H1 (cell line): ENCODE measurements at regions not wholly inside any gene's neighbourhood (a gene's known extent, or its start where the extent isn't known, plus 50 kb on each side); places are given as distances from the start of the nearest gene placed in this dataset.

ENCODE experiments used
- CTCF ChIA-PET: fragments of 300-600 bp; sonication (Branson Sonifier 250); formaldehyde crosslinking; loops from one replicate; lab custom pipeline; 2021; ENCODE audit not compliant: partially characterized antibody; lab: Charles Lee
- POLR2A ChIA-PET: fragments of 300-600 bp; sonication (Branson Sonifier 250); formaldehyde crosslinking; loops from one replicate; lab custom pipeline; 2021; ENCODE audit warnings: inconsistent platforms; ENCODE audit not compliant: partially characterized antibody; lab: Charles Lee
- DNase-seq, 2 experiments: peaks; one replicate each; pipeline versions ENCODE4 v3.0.0 to v3.0.0-alpha.2; 2010 to 2022; ENCODE audit warnings: low spot score in 2 of 2, low read depth in 1 of 2, mixed read lengths in 1 of 2
- FAIRE-seq: peaks from 2 replicates; lab custom pipeline; 2011; peaks lifted over from hg19 to GRCh38; lab: Jason Lieb, UNC
- H2AFZ ChIP-seq: 2 replicates; pipeline ENCODE4 v1.8.1; 2012; ENCODE audit warnings: low read length, inconsistent platforms
- H2AK5ac ChIP-seq: 2 replicates; pipeline ENCODE4 v1.6.1; 2013; ENCODE audit warnings: low read depth, low read length
- H2BK120ac ChIP-seq: replicated peaks from 2 replicates; pipeline ENCODE3; 2013; ENCODE audit warnings: low read depth, low read length, inconsistent platforms
- H2BK12ac ChIP-seq: 2 replicates; pipeline ENCODE4 v1.6.1; 2013; ENCODE audit warnings: low read depth, low read length
- H2BK15ac ChIP-seq: 2 replicates; pipeline ENCODE4 v1.6.1; 2013; ENCODE audit warnings: low read length
- H2BK20ac ChIP-seq: 2 replicates; pipeline ENCODE4 v1.6.1; 2013; ENCODE audit warnings: low read length
- H2BK5ac ChIP-seq: 2 replicates; pipeline ENCODE4 v1.6.1; 2013; ENCODE audit warnings: low read depth, low read length
- H3K14ac ChIP-seq: 2 replicates; pipeline ENCODE4 v1.6.1; 2013; ENCODE audit warnings: inconsistent platforms; ENCODE audit not compliant: insufficient read length
- H3K18ac ChIP-seq: 2 replicates; pipeline ENCODE4 v1.6.1; 2013; ENCODE audit warnings: low read length; ENCODE audit errors: extremely low read depth
- H3K23ac ChIP-seq: 2 replicates; pipeline ENCODE4 v1.6.1; 2013; ENCODE audit warnings: inconsistent platforms; ENCODE audit not compliant: insufficient read length
- H3K23me2 ChIP-seq: 2 replicates; pipeline ENCODE4 v1.6.1; 2013; ENCODE audit warnings: low read depth, low read length
- H3K27ac ChIP-seq: 2 replicates; pipeline ENCODE4 v1.6.1; 2011; ENCODE audit warnings: low read depth, low read length, inconsistent platforms
- H3K27me3 ChIP-seq, 4 experiments: replicated peaks in 1 of 4; 1 replicate in 1 of 4; 2 replicates in 3 of 4; pipeline versions ENCODE4 v1.6.1 to v1.8.1; 2011 to 2013; ENCODE audit warnings: low read length in 3 of 4, mild to moderate bottlenecking in 3 of 4, inconsistent platforms in 2 of 4, mixed read lengths in 2 of 4, moderate library complexity in 1 of 4; ENCODE audit not compliant: control insufficient read depth in 3 of 4, insufficient read depth in 3 of 4; ENCODE audit errors: extremely low read depth in 1 of 4
- H3K36me3 ChIP-seq, 4 experiments: 2 replicates each; pipeline versions ENCODE4 v1.6.1 to v1.8.1; 2011 to 2013; ENCODE audit warnings: mild to moderate bottlenecking in 4 of 4, low read length in 3 of 4, moderate library complexity in 2 of 4, control low read depth in 1 of 4, inconsistent platforms in 1 of 4; ENCODE audit not compliant: insufficient read depth in 4 of 4, control insufficient read depth in 2 of 4
- H3K4ac ChIP-seq: replicated peaks from 2 replicates; pipeline ENCODE3; 2013; ENCODE audit warnings: low read length, low read depth, mixed read lengths, inconsistent platforms; ENCODE audit not compliant: insufficient read length
- H3K4me1 ChIP-seq, 4 experiments: replicated peaks in 1 of 4; 1 replicate in 1 of 4; 2 replicates in 3 of 4; pipeline versions ENCODE4 v1.6.1 to v1.8.1; 2011 to 2013; ENCODE audit warnings: low read length in 3 of 4, inconsistent platforms in 2 of 4, mixed read lengths in 1 of 4; ENCODE audit not compliant: insufficient read depth in 4 of 4, control insufficient read depth in 3 of 4
- H3K4me2 ChIP-seq, 2 experiments: 2 replicates each; pipeline versions ENCODE4 v1.6.1 to v1.8.1; 2011 to 2013; ENCODE audit warnings: low read depth in 2 of 2, low read length in 2 of 2, control low read depth in 1 of 2, inconsistent platforms in 1 of 2, mild to moderate bottlenecking in 1 of 2; ENCODE audit not compliant: insufficient read depth in 1 of 2
- H3K4me3 ChIP-seq, 4 experiments: fragments of 200-600, 300-600 bp in 1 of 4; sonication (generic), shearing (Covaris generic), sonication (Bioruptor Twin) in 1 of 4; 2 replicates each; pipeline versions ENCODE4 v1.5.1 to v1.8.1; 2011 to 2016; ENCODE audit warnings: low read length in 4 of 4, low read depth in 3 of 4, control low read depth in 2 of 4, inconsistent platforms in 2 of 4, mild to moderate bottlenecking in 2 of 4, mixed read lengths in 1 of 4, moderate library complexity in 1 of 4; ENCODE audit not compliant: insufficient read depth in 2 of 4; ENCODE audit errors: extremely low read depth in 1 of 4
- H3K56ac ChIP-seq: replicated peaks from 2 replicates; pipeline ENCODE3; 2013; ENCODE audit warnings: low read depth, mild to moderate bottlenecking, mixed read lengths, low read length, inconsistent platforms; ENCODE audit not compliant: insufficient read length
- H3K79me1 ChIP-seq: 2 replicates; pipeline ENCODE4 v1.6.1; 2013; ENCODE audit warnings: low read depth, low read length, control low read depth
- H3K79me2 ChIP-seq, 2 experiments: 2 replicates each; pipeline versions ENCODE4 v1.6.1 to v1.8.1; 2012 to 2013; ENCODE audit warnings: low read length in 2 of 2, mild to moderate bottlenecking in 2 of 2, inconsistent platforms in 1 of 2; ENCODE audit not compliant: insufficient read depth in 2 of 2, control insufficient read depth in 1 of 2
- H3K9ac ChIP-seq, 4 experiments: replicated peaks in 1 of 4; 1 replicate in 1 of 4; 2 replicates in 3 of 4; pipeline versions ENCODE4 v1.6.1 to v1.8.1; 2011 to 2013; ENCODE audit warnings: low read depth in 3 of 4, low read length in 3 of 4, control low read depth in 2 of 4, mild to moderate bottlenecking in 2 of 4, moderate library complexity in 2 of 4, inconsistent platforms in 1 of 4; ENCODE audit errors: extremely low read depth in 1 of 4
- H3K9me3 ChIP-seq, 2 experiments: 2 replicates each; pipeline versions ENCODE4 v1.6.1 to v1.8.1; 2012 to 2013; ENCODE audit warnings: mild to moderate bottlenecking in 2 of 2, moderate library complexity in 2 of 2, control low read depth in 1 of 2, inconsistent platforms in 1 of 2, low read depth in 1 of 2, low read length in 1 of 2, mixed read lengths in 1 of 2; ENCODE audit not compliant: insufficient read depth in 2 of 2
- H4K20me1 ChIP-seq, 2 experiments: replicated peaks in 1 of 2; 2 replicates each; pipeline versions ENCODE3 to v1.8.1; 2011 to 2013; ENCODE audit warnings: inconsistent platforms in 2 of 2, low read length in 2 of 2, mild to moderate bottlenecking in 1 of 2; ENCODE audit not compliant: insufficient read depth in 2 of 2, control insufficient read depth in 1 of 2
- H4K5ac ChIP-seq: 2 replicates; pipeline ENCODE4 v1.6.1; 2013; ENCODE audit warnings: low read length, low read depth, mixed read lengths, inconsistent platforms; ENCODE audit not compliant: insufficient read length
- H4K8ac ChIP-seq: 2 replicates; pipeline ENCODE4 v1.8.0; 2013; ENCODE audit warnings: mild to moderate bottlenecking, moderate library complexity, low read length, inconsistent platforms; ENCODE audit not compliant: insufficient read depth; ENCODE audit errors: extremely low read depth
- H4K91ac ChIP-seq: replicated peaks from 2 replicates; pipeline ENCODE3; 2013; ENCODE audit warnings: low read length, mixed read lengths, inconsistent platforms; ENCODE audit not compliant: insufficient read length
- CBX8 ChIP-seq: fragments of 300-800, 300-1000 bp; sonication (generic); IDR thresholded peaks from 2 replicates; pipeline ENCODE4 v1.7.1; 2016; ENCODE audit warnings: low read depth, low read length, borderline replicate concordance
- CREB1 ChIP-seq: IDR thresholded peaks from 2 replicates; pipeline ENCODE4 v1.6.1; 2012; ENCODE audit warnings: inconsistent platforms
- CTBP2 ChIP-seq: IDR thresholded peaks from 2 replicates; pipeline ENCODE4 v1.7.0; 2011; ENCODE audit warnings: borderline replicate concordance, mild to moderate bottlenecking, moderate library complexity, mixed read lengths, low read length; ENCODE audit not compliant: insufficient read depth, insufficient read length
- EP300 ChIP-seq, 2 experiments: IDR thresholded peaks; 1 replicate in 1 of 2; 2 replicates in 1 of 2; pipeline ENCODE4 v1.6.1; 2011 to 2012; ENCODE audit warnings: low read depth in 2 of 2, low read length in 2 of 2, mild to moderate bottlenecking in 2 of 2, borderline replicate concordance in 1 of 2, inconsistent platforms in 1 of 2, moderate library complexity in 1 of 2
- RAD21 ChIP-seq, 2 experiments: IDR thresholded peaks in 1 of 2; conservative IDR thresholded peaks in 1 of 2; 2 replicates each; pipeline ENCODE4 v1.6.1; 2011; ENCODE audit warnings: low read depth in 2 of 2, low read length in 2 of 2, improper control_type of control experiment in 1 of 2, inconsistent platforms in 1 of 2, mild to moderate bottlenecking in 1 of 2, moderate library complexity in 1 of 2
- SAP30 ChIP-seq: fragments of 300-600 bp; sonication (generic); IDR thresholded peaks from 2 replicates; pipeline ENCODE4 v1.7.1; 2012; ENCODE audit warnings: low read length, moderate library complexity, mild to moderate bottlenecking, inconsistent platforms; ENCODE audit not compliant: insufficient read depth, insufficient replicate concordance
- SIX5 ChIP-seq: IDR thresholded peaks from 2 replicates; pipeline ENCODE4 v1.6.1; 2011; ENCODE audit warnings: mild to moderate bottlenecking, low read depth, low read length
- ZNF274 ChIP-seq: IDR thresholded peaks from 2 replicates; pipeline ENCODE4 v1.7.0; 2012; ENCODE audit warnings: low read length, borderline replicate concordance; ENCODE audit errors: extremely low read depth
- WGBS, 2 experiments: shearing (Covaris generic) in 1 of 2; methylation state at CpG; one replicate each; pipeline versions ENCODE4 v1.1.6 to v1.1.7; 2013 to 2015; ENCODE audit warnings: low lambda C conversion rate in 2 of 2, mixed read lengths in 2 of 2, inconsistent platforms in 1 of 2, low coverage in 1 of 2, missing lambda C conversion rate in 1 of 2; ENCODE audit not compliant: insufficient replicate concordance in 2 of 2, insufficient coverage in 1 of 2, insufficient read length in 1 of 2; ENCODE audit errors: extremely low coverage in 1 of 2, missing lambda C conversion rate in 1 of 2; 5-methylcytosine and 5-hydroxymethylcytosine counted together

DNA sequence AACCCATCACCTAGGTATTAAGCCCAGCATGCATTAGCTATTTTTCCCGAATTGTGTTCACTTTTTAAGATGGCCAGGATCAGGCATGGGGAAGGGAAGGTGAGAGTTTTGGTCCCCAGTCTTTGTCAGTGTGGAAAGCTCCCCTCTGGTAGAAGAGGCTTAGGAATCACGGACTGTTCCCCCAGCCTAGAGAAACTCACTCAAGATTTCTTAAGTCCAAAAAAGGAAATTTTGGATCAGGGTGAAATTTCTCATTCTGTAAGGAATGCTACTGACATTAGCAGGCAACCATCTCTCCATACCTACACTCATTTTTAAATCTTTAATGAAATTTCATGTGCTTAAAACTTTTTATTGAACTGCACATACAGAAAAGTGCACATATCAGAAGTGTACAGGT lies 70.3 kb upstream of the GALNT15 start:
- H2BK120ac ChIP-seq = no peak overlapping the region
- no peak overlapping the region for H2AK5ac ChIP-seq
- H2BK15ac ChIP-seq = no peak overlapping the region
- no peak overlapping the region for H4K5ac ChIP-seq
- DNase-seq (no peak), FAIRE-seq (no peak)
- H3K23ac ChIP-seq = no peak overlapping the region
- no peak overlapping the region for H2BK5ac ChIP-seq
- ChIA-PET POLR2A (no interaction called here), CTCF (interaction anchor here (0.9 kb wide), 1 partner anchor 96 kb away, joined by 4 read pairs; no protein-coding TSS in a partner anchor)
- no peaks in the 10 kb centered on the region for H3K23me2 ChIP-seq
- no peak overlapping the region for H3K56ac ChIP-seq
- no peak for TF ChIP-seq EP300 (IDR thresholded peaks at IDR 0.05; ENCODE audit: borderline replicate concordance in 1 of 2, low read depth in 2 of 2, low read length in 2 of 2)
- TF ChIP-seq ZNF274 = no peak
- no peak for TF ChIP-seq CREB1
- TF ChIP-seq RAD21 (IDR thresholded peaks at IDR 0.05 in 1 of 2, conservative IDR thresholded peaks at IDR 0.05 in 1 of 2; ENCODE audit: low read depth in 2 of 2, low read length in 2 of 2) = no peak
- no peak for TF ChIP-seq CBX8
- no peak for TF ChIP-seq SIX5
- no peak for TF ChIP-seq SAP30
- no peak for TF ChIP-seq CTBP2
- no peak overlapping the region for H3K4me2 ChIP-seq
- no peak overlapping the region for H4K91ac ChIP-seq
- no peaks in the 10 kb centered on the region for H3K9me3 ChIP-seq
- no peak overlapping the region for H3K27ac ChIP-seq
- H4K20me1 ChIP-seq = no peaks in the 10 kb centered on the region
- no peaks in the 10 kb centered on the region for H3K27me3 ChIP-seq
- no peak overlapping the region for H3K9ac ChIP-seq
- H2BK12ac ChIP-seq = no peak overlapping the region
- no peak overlapping the region for H3K4ac ChIP-seq
- H3K18ac ChIP-seq = no peak overlapping the region
- no peaks in the 10 kb centered on the region for H3K79me1 ChIP-seq
- H3K4me1 ChIP-seq = no peaks in the 10 kb centered on the region
- no peaks in the 10 kb centered on the region for H3K79me2 ChIP-seq
- 92% methylated on average over 2 of the region's 2 CpGs; no CpG with 5 or more reads in 1 of the 2 experiments for WGBS, 2 experiments
- H3K4me3 ChIP-seq = no peak overlapping the region
- no peaks in the 10 kb centered on the region for H3K36me3 ChIP-seq
- H4K8ac ChIP-seq = no peak overlapping the region
- no peak overlapping the region for H2BK20ac ChIP-seq
- no peak overlapping the region for H2AFZ ChIP-seq
- no peak overlapping the region for H3K14ac ChIP-seq
